CD4-positive, alpha-beta memory T cell (primary cell): ENCODE measurements at regions not wholly inside any gene's neighbourhood (a gene's known extent, or its start where the extent isn't known, plus 50 kb on each side); places are given as distances from the start of the nearest gene placed in this dataset.

Source experiments
- CTCF ChIA-PET: fragments of 350-600 bp; sonication (Branson Sonifier 250); formaldehyde crosslinking; loops from one replicate; lab custom pipeline; 2021; ENCODE audit warnings: inconsistent platforms; ENCODE audit not compliant: partially characterized antibody; lab: Charles Lee
- POLR2A ChIA-PET: fragments of 350-600 bp; sonication (Branson Sonifier 250); formaldehyde crosslinking; loops from one replicate; lab custom pipeline; 2021; ENCODE audit not compliant: partially characterized antibody; lab: Charles Lee
- DNase-seq, 5 donors: peaks; one replicate each; pipeline versions ENCODE4 v3.0.0 to v3.0.0-alpha.2; 2020 to 2022; ENCODE audit warnings: mixed read lengths in 1 of 5
- H3K27ac ChIP-seq: one replicate; pipeline ENCODE4 v1.7.0; 2013; ENCODE audit warnings: low read depth, low read length
- H3K27me3 ChIP-seq: 2 replicates; pipeline ENCODE4 v1.7.0; 2013; ENCODE audit warnings: mild to moderate bottlenecking, low read length, moderate library complexity; ENCODE audit not compliant: insufficient read depth
- H3K36me3 ChIP-seq: 2 replicates; pipeline ENCODE4 v1.7.0; 2013; ENCODE audit warnings: mild to moderate bottlenecking, low read length, moderate library complexity; ENCODE audit not compliant: insufficient read depth
- H3K4me1 ChIP-seq: 2 replicates; pipeline ENCODE4 v1.7.0; 2013; ENCODE audit warnings: mild to moderate bottlenecking, low read length, moderate library complexity; ENCODE audit not compliant: insufficient read depth
- H3K4me3 ChIP-seq, 2 donors: one replicate each; pipeline ENCODE4 v1.7.0; 2013; ENCODE audit warnings: low read length in 2 of 2, mild to moderate bottlenecking in 1 of 2
- H3K9me3 ChIP-seq, 2 donors: one replicate each; pipeline ENCODE4 v1.7.0; 2013; ENCODE audit warnings: low read length in 2 of 2, control low read depth in 1 of 2; ENCODE audit not compliant: control insufficient read depth in 1 of 2
- H3K27ac Mint-ChIP-seq, 7 donors: one replicate each; pipeline ENCODE4 v1.8.0; 2020 to 2021; ENCODE audit warnings: mixed read lengths in 7 of 7, mild to moderate bottlenecking in 6 of 7, inconsistent platforms in 3 of 7, moderate library complexity in 3 of 7
- H3K27me3 Mint-ChIP-seq, 2 donors: one replicate each; pipeline ENCODE4 v1.8.0; 2020 to 2021; ENCODE audit warnings: mixed read lengths in 2 of 2
- H3K36me3 Mint-ChIP-seq, 2 donors: one replicate each; pipeline ENCODE4 v1.8.0; 2020 to 2021; ENCODE audit warnings: mixed read lengths in 2 of 2, inconsistent platforms in 1 of 2, mild to moderate bottlenecking in 1 of 2
- H3K4me1 Mint-ChIP-seq, 4 donors: one replicate each; pipeline ENCODE4 v1.8.0; 2020 to 2021; ENCODE audit warnings: mixed read lengths in 4 of 4, mild to moderate bottlenecking in 1 of 4
- H3K4me3 Mint-ChIP-seq, 8 donors: one replicate each; pipeline ENCODE4 v1.8.0; 2020 to 2021; ENCODE audit warnings: mixed read lengths in 8 of 8, mild to moderate bottlenecking in 7 of 8, moderate library complexity in 6 of 8, inconsistent platforms in 3 of 8
- H3K9me3 Mint-ChIP-seq, 8 donors: one replicate each; pipeline ENCODE4 v1.8.0; 2020 to 2021; ENCODE audit warnings: mixed read lengths in 8 of 8, mild to moderate bottlenecking in 5 of 8, inconsistent platforms in 3 of 8, moderate library complexity in 1 of 8
- intact Hi-C: fragments of 100-400 bp; cut with micrococcal nuclease; formaldehyde crosslinking; loops from one replicate; pipeline ENCODE4 v1.15.1; 2023

DNA sequence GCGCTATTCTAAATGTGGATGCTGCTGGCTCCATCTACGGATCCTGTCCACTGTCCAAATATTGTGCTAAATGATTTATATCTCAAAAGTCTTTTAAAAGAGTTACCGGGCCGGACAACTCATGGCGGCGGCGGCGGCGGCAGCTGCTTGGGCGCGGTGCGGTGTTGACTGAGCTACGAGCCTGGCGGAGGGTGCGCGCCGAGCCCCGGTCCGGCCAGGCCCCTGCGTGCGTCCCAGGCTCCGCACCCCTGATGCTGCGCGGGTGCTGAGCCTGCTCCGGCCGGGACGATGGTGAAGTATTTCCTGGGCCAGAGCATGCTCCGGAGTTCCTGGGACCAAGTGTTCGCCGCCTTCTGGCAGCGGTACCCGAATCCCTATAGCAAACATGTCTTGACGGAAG lies 303.4 kb downstream of the CENPW start:
- Histone ChIP-seq H3K36me3 (no peaks in the 10 kb centered on the region), H3K27ac (no peak overlapping the region), H3K4me1 (no peaks in the 10 kb centered on the region), H3K4me3 (no peak overlapping the region), H3K27me3 (no peaks in the 10 kb centered on the region), H3K9me3 (no peaks in the 10 kb centered on the region)
- H3K27ac Mint-ChIP-seq = no peak overlapping the region
- ChIA-PET POLR2A (no interaction called here), CTCF (no interaction called here)
- no peaks in the 10 kb centered on the region for H3K27me3 Mint-ChIP-seq
- no peaks in the 10 kb centered on the region for H3K4me1 Mint-ChIP-seq
- no peaks in the 10 kb centered on the region for H3K36me3 Mint-ChIP-seq
- DNase-seq = no peak
- intact Hi-C loops = no loop called here
- H3K9me3 Mint-ChIP-seq = no peaks in the 10 kb centered on the region
- no peak overlapping the region for H3K4me3 Mint-ChIP-seq

DNA sequence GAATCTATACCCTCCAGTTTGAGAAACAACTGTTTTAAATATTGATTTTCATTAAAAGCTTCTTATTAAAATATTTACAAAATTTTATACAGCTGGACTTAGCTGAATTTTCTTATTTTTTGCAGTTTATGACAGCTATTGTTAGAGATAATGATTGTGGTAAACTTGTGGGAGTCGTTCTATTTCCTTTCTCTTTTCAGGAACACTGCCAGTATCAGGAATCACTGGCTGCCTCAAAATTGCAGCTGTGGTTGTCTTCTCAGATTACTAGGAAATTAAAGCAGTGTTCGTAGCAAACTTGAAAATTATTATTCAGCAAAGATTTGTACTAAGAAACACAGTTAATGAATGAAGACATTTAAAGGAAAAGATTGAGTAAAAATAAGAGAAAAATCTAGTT lies 311.0 kb downstream of the CENPW start:
- H3K9me3 Mint-ChIP-seq = peaks cover 0 to 17% (median 4%) of the 10 kb centered on the region in 8 donors
- CTCF ChIA-PET = no interaction called here
- Histone ChIP-seq H3K4me1 (no peaks in the 10 kb centered on the region), H3K27me3 (no peaks in the 10 kb centered on the region), H3K4me3 (no peak overlapping the region), H3K9me3 (no peaks in the 10 kb centered on the region), H3K36me3 (no peaks in the 10 kb centered on the region), H3K27ac (no peak overlapping the region)
- DNase-seq = no peak
- no peak overlapping the region for H3K4me3 Mint-ChIP-seq
- intact Hi-C loops = no loop called here
- no peaks in the 10 kb centered on the region for H3K4me1 Mint-ChIP-seq
- no peaks in the 10 kb centered on the region for H3K36me3 Mint-ChIP-seq
- POLR2A ChIA-PET = no interaction called here
- H3K27me3 Mint-ChIP-seq = no peaks in the 10 kb centered on the region
- H3K27ac Mint-ChIP-seq = no peak overlapping the region

DNA sequence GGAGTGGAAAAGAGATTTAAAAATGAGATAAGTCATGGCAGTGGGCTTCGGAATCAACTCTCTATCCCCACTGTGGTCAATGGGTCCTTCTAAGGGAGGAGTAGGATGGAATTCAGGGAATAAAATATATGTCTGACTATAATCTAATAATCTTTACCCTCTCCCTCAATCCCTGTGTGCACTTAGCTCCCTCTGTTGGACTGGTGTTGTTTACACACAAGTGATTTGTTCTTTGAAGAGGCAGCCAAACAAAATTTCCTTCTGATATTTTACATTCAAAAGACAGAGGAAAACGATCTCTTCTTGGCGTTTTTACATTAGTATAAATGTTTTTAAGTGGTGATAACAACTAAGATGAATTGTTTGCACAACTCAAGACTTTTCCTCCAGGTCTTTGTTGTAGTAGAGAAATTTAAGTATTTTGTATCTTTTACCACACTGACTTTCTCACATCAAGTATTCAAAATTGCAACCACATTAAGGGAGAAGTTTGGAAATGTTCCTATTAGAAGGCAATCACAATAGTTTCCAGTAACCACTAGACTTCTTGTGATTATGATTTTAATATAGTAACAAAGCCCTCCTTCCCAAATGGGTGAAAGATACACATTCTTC lies 317.8 kb downstream of the CENPW start:
- intact Hi-C loops = no loop called here
- Histone ChIP-seq H3K27ac (no peak overlapping the region), H3K36me3 (no peaks in the 10 kb centered on the region), H3K4me1 (no peaks in the 10 kb centered on the region), H3K9me3 (no peaks in the 10 kb centered on the region), H3K4me3 (no peak overlapping the region), H3K27me3 (no peaks in the 10 kb centered on the region)
- H3K27ac Mint-ChIP-seq = no peak overlapping the region
- H3K36me3 Mint-ChIP-seq = no peaks in the 10 kb centered on the region
- H3K9me3 Mint-ChIP-seq = peaks cover 0 to 17% (median 4%) of the 10 kb centered on the region in 8 donors
- no peaks in the 10 kb centered on the region for H3K4me1 Mint-ChIP-seq
- peaks cover 0 to 1% of the 10 kb centered on the region in 2 donors for H3K27me3 Mint-ChIP-seq
- POLR2A ChIA-PET = no interaction called here
- DNase-seq = no peak
- H3K4me3 Mint-ChIP-seq = no peak overlapping the region
- CTCF ChIA-PET = no interaction called here

DNA sequence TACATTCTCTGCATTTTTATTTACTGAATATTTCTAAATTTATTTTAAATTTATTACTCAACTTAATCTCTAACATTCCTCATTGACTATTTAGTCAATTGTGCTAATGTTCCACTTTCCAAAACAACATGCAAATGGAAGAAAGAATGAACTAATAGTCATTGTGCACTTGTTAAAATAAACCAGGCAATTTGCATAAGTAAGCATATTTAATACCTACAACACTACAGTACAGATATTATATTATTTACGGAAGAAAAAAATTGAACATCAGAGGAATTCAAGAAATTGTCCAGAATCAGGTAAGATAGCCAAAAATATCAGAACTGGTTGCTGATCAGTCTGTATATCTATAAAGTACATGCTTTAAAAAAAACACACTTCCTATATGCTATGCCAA lies 320.5 kb downstream of the CENPW start:
- ChIA-PET POLR2A (no interaction called here), CTCF (no interaction called here)
- Mint-ChIP-seq H3K9me3 (peaks cover 0 to 6% (median 0%) of the 10 kb centered on the region in 8 donors), H3K27me3 (peaks cover 0 to 1% of the 10 kb centered on the region in 2 donors), H3K27ac (no peak overlapping the region), H3K36me3 (no peaks in the 10 kb centered on the region), H3K4me3 (no peak overlapping the region), H3K4me1 (no peaks in the 10 kb centered on the region)
- H3K36me3 ChIP-seq = no peaks in the 10 kb centered on the region
- H3K9me3 ChIP-seq = no peaks in the 10 kb centered on the region
- H3K27ac ChIP-seq = no peak overlapping the region
- no peaks in the 10 kb centered on the region for H3K4me1 ChIP-seq
- no peak overlapping the region for H3K4me3 ChIP-seq
- intact Hi-C loops = no loop called here
- no peaks in the 10 kb centered on the region for H3K27me3 ChIP-seq
- DNase-seq = no peak

DNA sequence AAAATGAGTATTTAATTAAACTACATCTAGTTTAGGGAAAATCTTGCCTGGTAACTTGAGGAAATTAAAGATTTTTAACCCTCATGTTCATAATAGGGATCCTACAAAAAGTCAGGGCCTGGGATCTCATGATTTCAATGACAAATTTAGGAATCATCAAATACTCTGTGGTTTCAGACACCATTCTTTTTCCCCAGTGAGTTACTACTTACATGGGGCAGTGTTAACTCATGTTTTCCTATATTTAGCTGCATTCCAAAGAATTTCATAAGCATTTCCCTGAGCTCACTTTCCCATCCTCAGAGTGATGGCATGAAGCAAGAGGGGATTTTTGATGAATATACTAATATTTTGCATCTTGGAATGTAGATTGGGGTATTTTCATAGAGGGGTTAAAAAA lies 321.7 kb downstream of the CENPW start:
- Histone ChIP-seq H3K4me3 (no peak overlapping the region), H3K4me1 (no peaks in the 10 kb centered on the region), H3K9me3 (no peaks in the 10 kb centered on the region), H3K27me3 (no peaks in the 10 kb centered on the region), H3K27ac (no peak overlapping the region), H3K36me3 (no peaks in the 10 kb centered on the region)
- Mint-ChIP-seq H3K27ac (no peak overlapping the region), H3K4me1 (no peaks in the 10 kb centered on the region), H3K27me3 (peaks cover 0 to 1% of the 10 kb centered on the region in 2 donors), H3K9me3 (peaks cover 0 to 2% (median 0%) of the 10 kb centered on the region in 8 donors), H3K4me3 (no peak overlapping the region), H3K36me3 (no peaks in the 10 kb centered on the region)
- ChIA-PET CTCF (no interaction called here), POLR2A (no interaction called here)
- intact Hi-C loops = no loop called here
- no peak for DNase-seq

DNA sequence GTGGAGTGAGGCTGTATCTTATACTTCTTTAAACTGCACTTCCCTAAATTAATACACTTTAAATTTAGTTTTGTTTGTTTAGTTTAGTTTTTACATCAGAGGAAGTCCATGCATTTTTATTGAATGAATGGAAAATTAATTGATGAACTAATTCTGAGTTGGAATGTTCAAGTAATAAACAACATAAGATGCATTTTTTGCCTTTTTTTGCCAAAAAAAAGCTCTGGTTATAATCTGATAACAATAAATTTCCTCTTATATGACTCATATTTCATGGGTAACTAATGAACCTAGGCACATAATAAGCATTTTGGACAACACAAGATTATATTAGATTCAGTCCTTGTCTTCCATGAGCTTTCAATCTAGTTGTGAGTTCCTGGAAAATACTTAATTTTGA lies 323.1 kb downstream of the CENPW start:
- POLR2A ChIA-PET = no interaction called here
- Mint-ChIP-seq H3K36me3 (no peaks in the 10 kb centered on the region), H3K27me3 (peaks cover 0 to 1% of the 10 kb centered on the region in 2 donors), H3K4me3 (no peak overlapping the region), H3K9me3 (no peaks in the 10 kb centered on the region), H3K4me1 (no peaks in the 10 kb centered on the region), H3K27ac (no peak overlapping the region)
- Histone ChIP-seq H3K27ac (no peak overlapping the region), H3K9me3 (no peaks in the 10 kb centered on the region), H3K4me1 (no peaks in the 10 kb centered on the region), H3K36me3 (no peaks in the 10 kb centered on the region), H3K4me3 (no peak overlapping the region), H3K27me3 (no peaks in the 10 kb centered on the region)
- no peak for DNase-seq
- CTCF ChIA-PET = no interaction called here
- intact Hi-C loops = no loop called here

DNA sequence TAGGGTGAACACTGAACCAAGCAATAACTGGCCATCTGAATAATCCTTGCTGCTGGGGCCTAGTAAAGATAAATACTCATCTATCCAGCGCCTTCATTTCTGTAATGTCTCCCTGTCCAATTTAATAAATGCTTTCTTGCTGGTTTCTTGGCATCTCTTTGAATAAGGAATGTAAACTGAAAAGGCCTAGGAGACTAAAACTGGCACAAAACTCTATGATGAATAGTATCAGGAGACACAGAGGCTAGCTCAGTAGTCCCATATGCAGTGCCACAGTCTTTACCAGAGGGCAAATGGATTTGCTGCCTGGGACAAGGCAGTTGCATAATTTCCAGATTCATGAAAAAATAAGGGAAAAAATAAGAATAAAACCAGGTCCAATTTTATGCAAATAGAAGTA lies 324.4 kb downstream of the CENPW start:
- Histone ChIP-seq H3K36me3 (no peaks in the 10 kb centered on the region), H3K4me3 (no peak overlapping the region), H3K9me3 (no peaks in the 10 kb centered on the region), H3K27me3 (no peaks in the 10 kb centered on the region), H3K4me1 (no peaks in the 10 kb centered on the region), H3K27ac (no peak overlapping the region)
- Mint-ChIP-seq H3K27me3 (no peaks in the 10 kb centered on the region), H3K9me3 (no peaks in the 10 kb centered on the region), H3K4me3 (no peak overlapping the region), H3K36me3 (no peaks in the 10 kb centered on the region), H3K27ac (no peak overlapping the region), H3K4me1 (no peaks in the 10 kb centered on the region)
- POLR2A ChIA-PET = no interaction called here
- DNase-seq = no peak
- CTCF ChIA-PET = no interaction called here
- intact Hi-C loops = no loop called here

DNA sequence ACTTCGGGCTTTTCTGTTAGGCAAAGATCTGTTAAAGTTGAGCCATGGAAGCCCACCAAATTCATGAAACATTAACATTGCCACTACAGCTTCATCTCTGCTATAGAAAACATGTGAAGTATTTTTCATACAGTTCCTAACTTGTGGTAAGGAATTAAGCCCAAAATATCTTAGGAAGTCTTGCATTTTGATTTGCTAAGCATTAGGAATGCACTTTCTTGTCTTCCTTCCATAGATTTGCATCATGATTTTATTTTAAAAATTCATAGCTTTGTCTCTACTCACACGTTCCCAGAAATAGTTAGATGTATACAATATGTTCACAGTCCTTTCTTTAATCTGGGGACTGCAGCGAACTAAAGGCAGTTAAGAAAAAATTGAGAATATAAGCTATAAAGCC lies 325.6 kb downstream of the CENPW start:
- CTCF ChIA-PET = no interaction called here
- Mint-ChIP-seq H3K27ac (no peak overlapping the region), H3K4me3 (no peak overlapping the region), H3K27me3 (no peaks in the 10 kb centered on the region), H3K4me1 (no peaks in the 10 kb centered on the region), H3K9me3 (no peaks in the 10 kb centered on the region), H3K36me3 (no peaks in the 10 kb centered on the region)
- Histone ChIP-seq H3K36me3 (no peaks in the 10 kb centered on the region), H3K27me3 (no peaks in the 10 kb centered on the region), H3K4me1 (no peaks in the 10 kb centered on the region), H3K4me3 (no peak overlapping the region), H3K27ac (no peak overlapping the region), H3K9me3 (no peaks in the 10 kb centered on the region)
- POLR2A ChIA-PET = no interaction called here
- intact Hi-C loops = no loop called here
- DNase-seq = no peak
